ENCODE measurements at regions not wholly inside any gene's neighbourhood (a gene's known extent, or its start where the extent isn't known, plus 50 kb on each side); places are given as distances from the start of the nearest gene placed in this dataset.
"Not testable (repeated sequence)": the region's sequence is repeated elsewhere in the genome, so short reads cannot be mapped to it uniquely, and the experiment has no call there.

DNA sequence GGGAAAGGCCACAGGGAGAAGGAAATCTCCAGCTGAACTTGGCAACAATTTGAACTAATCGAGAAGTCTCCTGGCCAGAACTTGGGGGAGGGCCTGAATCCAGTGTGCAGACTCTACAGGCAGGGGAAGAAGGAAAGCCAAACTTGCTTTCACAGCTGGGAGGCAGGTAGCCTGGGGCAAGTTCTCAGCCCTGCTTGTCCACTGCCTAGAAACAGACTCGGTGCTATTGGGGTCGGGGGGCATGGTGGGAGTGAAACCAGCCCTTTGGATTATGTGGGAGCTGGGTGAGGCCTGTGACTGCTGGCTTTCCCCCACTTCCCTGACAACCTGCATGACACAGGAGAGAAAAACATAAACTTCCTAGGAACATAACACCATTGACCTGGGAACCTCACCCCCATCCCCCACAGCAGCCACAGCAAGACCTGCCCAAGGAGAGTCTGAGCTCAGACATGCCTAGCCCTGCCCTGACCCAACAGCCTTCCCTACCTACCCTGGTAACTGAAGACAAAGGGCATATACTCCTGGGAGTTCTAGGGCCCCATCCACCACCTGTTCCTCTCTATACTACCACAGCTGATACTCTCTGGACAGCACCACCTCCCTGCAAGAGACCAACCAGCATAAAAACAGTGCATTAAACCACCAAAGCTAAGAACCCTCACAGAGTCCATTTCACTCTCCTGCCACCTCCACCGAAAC, 103.7 kb upstream of the MNS1 start:
- DNase-seq (ENCODE audit: low spot score in 2 of 2) (no peak), ATAC-seq (no peak)
- Mint-ChIP-seq H3K4me3 (no peak overlapping the region), H3K27ac (no peak overlapping the region), H3K9me3 (peaks cover 4% of the 10 kb centered on the region), H3K4me1 (no peaks in the 10 kb centered on the region), H3K36me3 (no peaks in the 10 kb centered on the region)

DNA sequence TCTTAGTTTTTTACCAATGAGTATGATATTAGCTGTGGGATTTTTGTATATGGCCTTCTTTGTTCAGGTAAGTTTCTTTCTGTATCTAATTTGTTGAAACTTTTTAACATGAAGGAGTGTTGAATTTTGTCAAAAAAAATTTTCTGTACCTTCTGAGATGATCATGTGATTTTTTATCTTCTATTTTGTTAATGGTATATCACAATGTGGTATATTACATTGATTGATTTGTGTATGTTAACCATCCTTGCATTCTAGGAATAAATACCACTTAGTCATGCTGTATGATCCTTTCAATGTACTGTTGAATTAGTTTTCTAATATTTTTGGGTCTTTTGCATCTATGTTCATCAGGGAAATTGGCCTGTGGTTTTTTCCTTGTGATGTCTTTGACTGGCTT, 92.5 kb upstream of the MNS1 start:
- H3K4me1 Mint-ChIP-seq, result no peaks in the 10 kb centered on the region
- H3K4me3 Mint-ChIP-seq, result no peak overlapping the region
- peaks cover 12% of the 10 kb centered on the region for H3K9me3 Mint-ChIP-seq
- DNase-seq (ENCODE audit: low spot score in 2 of 2) (no peak), ATAC-seq (no peak)
- no peak overlapping the region for H3K27ac Mint-ChIP-seq
- no peaks in the 10 kb centered on the region for H3K36me3 Mint-ChIP-seq

DNA sequence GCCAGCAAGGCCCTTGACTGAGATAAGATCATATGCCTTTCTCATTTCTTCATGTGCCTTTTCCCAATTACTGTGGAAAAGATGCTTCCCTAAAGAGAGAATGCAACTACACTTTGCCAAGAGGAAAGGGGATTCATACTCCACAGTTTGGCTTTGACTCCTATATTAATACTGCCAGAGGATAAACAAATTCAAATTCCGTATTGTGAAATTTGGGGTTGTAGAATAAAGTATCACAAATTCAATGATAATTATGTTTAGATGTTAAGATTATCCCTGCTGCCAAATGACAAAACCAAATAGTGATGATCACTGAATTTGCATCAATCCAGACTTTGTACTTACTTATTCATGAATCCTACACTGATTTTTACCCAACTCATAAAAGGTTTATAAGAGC, 88.5 kb upstream of the MNS1 start:
- Mint-ChIP-seq H3K4me3 (no peak overlapping the region), H3K9me3 (peaks cover 12% of the 10 kb centered on the region), H3K36me3 (no peaks in the 10 kb centered on the region), H3K27ac (no peak overlapping the region), H3K4me1 (no peaks in the 10 kb centered on the region)
- DNase-seq (ENCODE audit: low spot score in 2 of 2), result no peak
- no peak for ATAC-seq

DNA sequence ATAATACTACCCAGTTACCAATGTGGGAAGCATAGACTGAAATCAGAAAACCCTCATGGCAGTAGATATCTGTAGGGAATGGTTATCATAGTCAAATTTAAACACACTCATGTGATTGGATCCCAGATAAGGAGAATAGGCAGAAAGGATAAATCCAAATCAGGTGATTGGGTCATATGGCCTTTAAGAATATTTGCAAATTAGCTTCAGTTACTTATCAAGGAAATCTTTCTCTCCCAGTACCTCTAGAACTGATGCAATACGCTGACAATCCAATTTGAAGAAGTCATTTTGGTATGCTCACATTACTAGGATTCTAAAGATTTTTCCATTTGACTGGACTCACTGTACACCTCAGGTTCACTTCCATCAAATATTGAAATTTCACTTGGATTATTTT, 87.7 kb upstream of the MNS1 start:
- H3K4me1 Mint-ChIP-seq, result no peaks in the 10 kb centered on the region
- no peak overlapping the region for H3K4me3 Mint-ChIP-seq
- DNase-seq (ENCODE audit: low spot score in 2 of 2) (no peak), ATAC-seq (no peak)
- H3K9me3 Mint-ChIP-seq, result peaks cover 4% of the 10 kb centered on the region
- no peak overlapping the region for H3K27ac Mint-ChIP-seq
- H3K36me3 Mint-ChIP-seq, result no peaks in the 10 kb centered on the region

DNA sequence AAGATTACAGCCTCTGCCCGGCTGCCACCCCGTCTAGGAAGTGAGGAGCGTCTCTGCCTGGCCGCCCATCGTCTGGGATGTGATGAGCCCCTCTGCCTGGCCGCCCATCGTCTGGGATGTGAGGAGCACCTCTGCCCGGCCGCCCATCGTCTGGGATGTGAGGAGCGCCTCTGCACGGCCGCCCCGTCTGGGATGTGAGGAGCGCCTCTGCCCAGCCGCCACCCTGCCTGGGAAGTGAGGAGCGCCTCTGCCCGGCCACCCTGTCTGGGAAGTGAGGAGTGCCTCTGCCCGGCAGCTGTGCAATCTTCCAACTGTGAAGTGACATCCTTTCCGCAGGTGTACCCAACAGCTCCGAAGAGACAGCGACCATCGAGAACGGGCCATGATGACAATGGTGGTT, 75.6 kb upstream of the MNS1 start:
- not testable (repeated sequence) for DNase-seq (ENCODE audit: low spot score in 2 of 2); H3K27ac Mint-ChIP-seq; H3K4me3 Mint-ChIP-seq; H3K36me3 Mint-ChIP-seq; ATAC-seq
- Mint-ChIP-seq H3K9me3 (peaks cover 11% of the 10 kb centered on the region), H3K4me1 (peaks cover 22% of the 10 kb centered on the region)

DNA sequence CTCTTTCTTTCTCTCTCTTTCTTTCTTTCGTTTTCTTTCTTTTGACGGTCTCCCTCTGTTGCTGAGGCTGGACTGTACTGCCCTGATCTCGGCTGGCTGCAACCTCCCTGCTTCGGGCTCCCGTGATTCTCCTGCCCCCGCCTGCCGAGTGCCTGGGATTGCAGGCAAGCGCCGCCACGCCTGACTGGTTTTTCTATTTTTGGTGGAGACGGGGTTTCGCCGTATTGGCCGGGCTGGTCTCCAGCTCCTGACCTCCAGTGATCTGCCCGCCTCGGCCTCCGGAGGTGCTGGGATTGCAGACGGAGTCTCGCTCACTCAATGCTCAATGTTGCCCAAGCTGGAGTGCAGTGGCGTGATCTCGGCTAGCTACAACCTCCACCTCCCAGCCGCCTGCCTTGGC, 75.2 kb upstream of the MNS1 start:
- H3K36me3 Mint-ChIP-seq; H3K4me3 Mint-ChIP-seq; DNase-seq (ENCODE audit: low spot score in 2 of 2); H3K27ac Mint-ChIP-seq; ATAC-seq: not testable (repeated sequence)
- Mint-ChIP-seq H3K4me1 (peaks cover 22% of the 10 kb centered on the region), H3K9me3 (peaks cover 11% of the 10 kb centered on the region)

DNA sequence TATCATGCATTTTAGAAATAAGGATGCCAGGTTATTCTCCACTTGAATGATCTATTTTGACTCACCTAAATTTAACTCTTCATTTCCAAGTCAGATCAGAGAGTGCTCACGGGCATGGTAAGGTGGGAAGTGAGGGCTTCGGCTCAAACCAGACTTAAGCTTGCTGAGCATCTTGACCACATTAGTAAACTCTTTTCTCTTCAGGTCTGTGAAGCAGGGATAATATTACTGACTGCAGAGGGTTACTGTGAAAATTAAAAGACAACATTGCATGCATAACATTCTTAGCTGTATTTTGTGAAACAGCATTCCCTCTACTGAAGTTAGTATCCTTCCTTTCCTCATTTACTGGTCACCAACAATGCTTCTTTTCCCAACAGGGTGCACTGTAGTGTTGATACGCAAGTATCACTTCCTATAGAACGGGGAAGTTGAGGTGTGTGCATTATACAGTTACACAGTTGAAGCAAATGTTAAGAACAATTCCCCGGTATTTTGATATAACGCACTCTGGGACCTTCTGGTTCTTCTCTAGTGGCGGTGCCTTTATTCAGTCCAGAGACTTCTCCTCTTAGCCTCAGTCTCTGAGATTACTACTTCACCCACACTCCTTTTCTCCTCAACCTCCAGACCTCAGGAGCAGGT, 74.1 kb upstream of the MNS1 start:
- Mint-ChIP-seq H3K4me1 (peaks cover 22% of the 10 kb centered on the region), H3K4me3 (no peak overlapping the region), H3K27ac (no peak overlapping the region), H3K9me3 (peaks cover 3% of the 10 kb centered on the region), H3K36me3 (no peaks in the 10 kb centered on the region)
- DNase-seq (ENCODE audit: low spot score in 2 of 2) (no peak), ATAC-seq (no peak)

DNA sequence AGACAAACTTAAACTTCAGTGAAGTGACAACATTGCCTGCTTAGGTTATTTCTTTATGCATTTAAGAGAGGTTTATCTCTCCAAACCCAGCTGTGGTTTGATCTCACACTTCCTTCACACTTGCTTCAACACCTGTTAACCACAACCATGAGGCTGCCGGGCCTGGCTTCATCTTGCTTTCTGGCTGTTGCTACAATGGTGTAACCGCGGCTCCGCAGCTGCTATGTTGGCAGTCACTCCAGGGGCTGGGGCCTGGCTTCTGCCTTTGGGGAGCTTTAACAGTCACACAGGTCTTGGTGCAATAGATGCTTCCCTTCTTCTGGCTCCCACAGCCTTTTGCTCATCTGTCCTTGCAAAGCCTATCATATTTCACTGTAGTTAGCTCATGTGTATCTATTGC, 72.9 kb upstream of the MNS1 start:
- DNase-seq (ENCODE audit: low spot score in 2 of 2) (peak; percentile 6 to 61), ATAC-seq (peak; percentile 90)
- H3K27ac Mint-ChIP-seq, result no peak overlapping the region
- no peak overlapping the region for H3K4me3 Mint-ChIP-seq
- H3K36me3 Mint-ChIP-seq, result no peaks in the 10 kb centered on the region
- peaks cover 22% of the 10 kb centered on the region for H3K4me1 Mint-ChIP-seq
- no peaks in the 10 kb centered on the region for H3K9me3 Mint-ChIP-seq

DNA sequence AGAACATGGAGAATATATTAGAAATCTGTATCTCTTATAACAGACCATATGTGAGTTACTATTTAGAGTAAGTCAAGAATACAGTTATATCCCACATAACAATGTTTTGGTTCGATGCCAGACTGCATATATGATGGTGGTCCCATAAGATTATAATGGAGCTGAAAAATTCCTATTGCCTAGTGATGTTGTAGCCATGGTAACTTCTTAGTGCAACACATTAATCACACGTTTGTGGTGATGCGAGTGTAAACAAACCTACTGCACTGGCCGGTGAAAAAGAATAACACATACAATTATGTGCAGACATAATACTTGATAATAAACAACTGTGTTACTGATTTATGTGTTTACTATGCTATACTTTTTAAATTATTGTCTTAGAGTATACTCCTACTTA, 69.8 kb upstream of the MNS1 start:
- DNase-seq (ENCODE audit: low spot score in 2 of 2) (no peak), ATAC-seq (no peak)
- Mint-ChIP-seq H3K27ac (no peak overlapping the region), H3K36me3 (no peaks in the 10 kb centered on the region), H3K4me1 (peaks cover 22% of the 10 kb centered on the region), H3K4me3 (no peak overlapping the region), H3K9me3 (no peaks in the 10 kb centered on the region)

DNA sequence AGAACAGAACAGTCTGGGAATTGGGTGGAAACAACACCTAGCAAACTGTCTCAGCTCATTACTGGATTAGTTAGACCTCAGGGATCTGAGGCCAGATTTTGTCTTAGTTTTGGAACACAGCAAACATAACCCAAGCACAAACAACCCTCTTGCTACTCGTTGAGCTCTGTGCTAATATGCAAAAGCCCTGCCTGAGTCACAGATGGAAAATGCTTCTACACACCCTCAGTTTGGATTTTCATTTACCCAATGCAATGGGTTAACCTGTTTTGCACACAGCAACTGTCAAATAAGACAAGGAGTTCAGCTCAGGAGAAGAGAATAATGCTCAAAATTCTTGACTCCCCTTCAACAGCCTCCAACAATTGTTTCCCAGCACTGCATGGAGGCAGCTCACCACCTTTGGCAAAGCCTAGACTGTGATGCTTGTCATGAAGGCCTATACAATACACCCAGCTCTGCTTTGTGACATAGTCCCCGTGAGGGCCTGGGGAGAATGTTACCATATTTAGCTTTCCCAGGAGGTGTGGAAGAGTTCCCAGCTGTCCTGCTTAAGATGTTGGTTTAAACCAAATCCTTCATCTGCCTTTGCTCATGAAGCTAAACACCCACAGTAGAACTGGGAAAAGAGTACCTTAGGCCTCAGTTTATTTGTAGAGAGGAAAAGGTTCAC, 68.9 kb upstream of the MNS1 start:
- ATAC-seq, result no peak
- peaks cover 16% of the 10 kb centered on the region for H3K4me1 Mint-ChIP-seq
- H3K4me3 Mint-ChIP-seq, result no peak overlapping the region

DNA sequence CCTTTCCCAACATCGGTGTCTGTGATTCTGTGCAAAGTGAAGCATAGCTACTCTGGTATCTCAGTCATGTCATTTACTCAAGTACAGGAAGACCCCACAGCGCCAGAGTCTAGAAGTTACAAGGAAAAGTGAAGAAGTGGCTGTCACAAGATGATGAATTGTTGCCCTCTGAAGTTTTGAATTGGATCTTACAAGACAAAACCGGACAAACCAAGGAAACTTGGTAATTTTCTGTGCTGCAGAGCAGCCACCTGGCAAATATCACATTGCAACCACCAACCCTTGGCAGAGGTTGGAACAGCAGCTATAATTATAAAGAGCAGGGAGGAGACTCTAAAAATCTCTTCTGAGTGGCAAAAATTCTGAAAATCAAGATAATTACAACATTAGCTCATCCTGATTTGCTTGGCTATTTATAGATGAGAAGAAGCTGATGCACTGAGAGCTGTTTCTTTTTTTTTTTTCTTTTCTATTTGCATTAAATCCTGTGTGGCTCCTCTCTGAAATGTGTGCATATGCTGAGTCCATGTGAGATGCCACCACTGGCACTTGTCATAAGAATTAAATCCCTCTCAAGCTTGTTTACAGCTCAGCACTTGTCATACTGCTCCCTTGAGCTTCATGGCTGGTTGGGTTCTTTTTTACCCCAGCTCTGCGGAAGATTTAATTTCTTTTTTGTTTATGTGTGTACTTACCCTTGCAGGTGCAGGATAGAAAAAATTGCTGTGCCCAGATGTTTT, 68.0 kb upstream of the MNS1 start:
- no peak for ATAC-seq
- H3K4me3 Mint-ChIP-seq, result no peak overlapping the region
- no peak for DNase-seq (ENCODE audit: low spot score in 2 of 2)
- no peak overlapping the region for H3K27ac Mint-ChIP-seq
- no peaks in the 10 kb centered on the region for H3K9me3 Mint-ChIP-seq
- no peaks in the 10 kb centered on the region for H3K36me3 Mint-ChIP-seq
- H3K4me1 Mint-ChIP-seq, result peaks cover 9% of the 10 kb centered on the region

More for the DNA sequence above, 68.9 kb upstream of the MNS1 start:
- Mint-ChIP-seq H3K27ac (no peak overlapping the region), H3K9me3 (no peaks in the 10 kb centered on the region), H3K36me3 (no peaks in the 10 kb centered on the region)
- DNase-seq (ENCODE audit: low spot score in 2 of 2), result no peak

DNA sequence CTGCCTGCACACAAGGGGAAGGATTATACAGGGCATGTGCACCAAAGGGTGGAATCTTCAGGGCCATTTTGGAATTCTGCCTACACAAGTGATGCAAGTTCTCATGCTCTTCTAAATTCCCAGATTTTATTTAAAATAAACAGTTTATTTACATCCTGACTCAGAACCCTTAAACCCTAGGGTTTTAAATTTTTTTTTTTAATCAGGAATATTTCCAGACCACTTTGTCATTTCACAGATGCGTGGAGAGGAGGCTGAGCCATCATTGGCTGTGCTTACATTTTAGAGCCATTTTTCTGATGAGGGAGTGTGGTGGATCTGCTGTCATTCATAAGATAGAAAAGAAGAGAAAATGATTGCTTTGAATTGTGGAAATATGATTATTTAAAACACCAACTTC, 65.2 kb upstream of the MNS1 start:
- DNase-seq (ENCODE audit: low spot score in 2 of 2) (no peak), ATAC-seq (no peak)
- H3K4me3 Mint-ChIP-seq, result no peak overlapping the region
- no peaks in the 10 kb centered on the region for H3K36me3 Mint-ChIP-seq
- H3K9me3 Mint-ChIP-seq, result no peaks in the 10 kb centered on the region
- H3K4me1 Mint-ChIP-seq, result no peaks in the 10 kb centered on the region
- H3K27ac Mint-ChIP-seq, result no peak overlapping the region

DNA sequence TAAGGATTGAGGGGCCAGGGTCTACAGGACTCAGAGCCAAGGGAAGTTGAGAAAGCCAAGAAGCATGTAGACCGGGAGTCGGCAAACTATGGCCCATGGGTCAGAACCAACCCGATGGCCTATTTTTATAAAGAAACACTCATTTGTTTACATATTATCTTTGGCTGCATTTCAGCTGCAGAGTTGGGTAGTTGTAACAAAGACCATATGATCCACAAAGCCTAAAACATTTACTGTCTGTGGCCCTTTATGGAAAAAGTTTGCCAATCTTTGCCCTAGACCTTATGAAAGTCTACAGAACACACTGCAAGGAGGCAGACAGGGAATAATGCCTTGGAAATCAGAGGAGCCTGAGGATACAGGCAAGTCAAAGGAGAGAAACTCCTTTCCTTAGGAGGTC, 63.2 kb upstream of the MNS1 start:
- H3K27ac Mint-ChIP-seq, result no peak overlapping the region
- no peak for DNase-seq (ENCODE audit: low spot score in 2 of 2)
- no peaks in the 10 kb centered on the region for H3K4me1 Mint-ChIP-seq
- no peaks in the 10 kb centered on the region for H3K9me3 Mint-ChIP-seq
- no peak overlapping the region for H3K4me3 Mint-ChIP-seq
- no peaks in the 10 kb centered on the region for H3K36me3 Mint-ChIP-seq
- ATAC-seq, result no peak

DNA sequence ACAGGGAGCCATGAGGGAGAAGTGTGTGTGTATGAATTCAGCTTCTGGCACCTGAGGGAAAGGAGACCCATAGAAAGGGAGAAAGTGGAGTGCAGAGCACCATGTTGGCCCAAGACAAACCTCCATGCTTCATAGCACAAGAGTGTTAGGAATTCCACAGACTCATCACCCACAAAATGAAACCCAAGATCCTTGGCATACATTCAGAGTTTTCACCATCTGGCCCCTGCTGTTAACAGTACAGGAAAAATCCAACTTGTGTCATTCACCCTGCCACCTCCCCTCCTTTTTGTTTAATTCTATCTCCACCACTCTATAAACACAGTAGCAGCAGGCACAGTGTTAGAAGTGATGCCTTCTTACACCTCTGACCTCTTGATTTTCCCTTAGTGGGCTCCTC, 60.0 kb upstream of the MNS1 start:
- Mint-ChIP-seq H3K4me3 (no peak overlapping the region), H3K27ac (no peak overlapping the region), H3K9me3 (no peaks in the 10 kb centered on the region), H3K4me1 (no peaks in the 10 kb centered on the region), H3K36me3 (no peaks in the 10 kb centered on the region)
- no peak for ATAC-seq
- no peak for DNase-seq (ENCODE audit: low spot score in 2 of 2)

DNA sequence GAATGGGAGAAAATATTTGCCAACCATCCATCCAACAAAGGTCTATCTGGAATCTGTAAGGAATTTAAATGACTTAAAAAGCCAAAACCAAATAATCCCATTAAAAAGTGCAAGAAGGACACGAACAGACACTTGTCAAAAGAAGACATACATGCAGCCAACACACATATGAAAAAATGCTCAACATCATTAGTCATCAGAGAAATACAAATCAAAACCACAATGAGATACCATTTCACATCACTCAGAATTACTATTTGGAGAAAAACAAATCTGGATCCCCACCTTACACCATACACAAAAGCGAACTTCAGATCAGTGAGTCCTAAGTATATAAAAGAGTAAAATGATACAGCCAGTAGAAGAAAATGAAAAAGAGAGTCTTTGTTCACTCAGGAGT, 58.6 kb upstream of the MNS1 start:
- Mint-ChIP-seq H3K36me3 (no peaks in the 10 kb centered on the region), H3K9me3 (peaks cover 9% of the 10 kb centered on the region), H3K4me1 (no peaks in the 10 kb centered on the region), H3K27ac (no peak overlapping the region), H3K4me3 (no peak overlapping the region)
- ATAC-seq, result no peak
- DNase-seq (ENCODE audit: low spot score in 2 of 2), result no peak
